Globus pallidus (tissue), 1 donor: ENCODE measurements at regions not wholly inside any gene's neighbourhood (a gene's known extent, or its start where the extent isn't known, plus 50 kb on each side); places are given as distances from the start of the nearest gene placed in this dataset.
"Not testable (repeated sequence)": the region's sequence is repeated elsewhere in the genome, so short reads cannot be mapped to it uniquely, and the experiment has no call there.

ENCODE experiments used
- DNase-seq: peaks from one replicate; pipeline ENCODE4 v3.0.0-alpha.2; 2015; ENCODE audit warnings: low spot score

DNA sequence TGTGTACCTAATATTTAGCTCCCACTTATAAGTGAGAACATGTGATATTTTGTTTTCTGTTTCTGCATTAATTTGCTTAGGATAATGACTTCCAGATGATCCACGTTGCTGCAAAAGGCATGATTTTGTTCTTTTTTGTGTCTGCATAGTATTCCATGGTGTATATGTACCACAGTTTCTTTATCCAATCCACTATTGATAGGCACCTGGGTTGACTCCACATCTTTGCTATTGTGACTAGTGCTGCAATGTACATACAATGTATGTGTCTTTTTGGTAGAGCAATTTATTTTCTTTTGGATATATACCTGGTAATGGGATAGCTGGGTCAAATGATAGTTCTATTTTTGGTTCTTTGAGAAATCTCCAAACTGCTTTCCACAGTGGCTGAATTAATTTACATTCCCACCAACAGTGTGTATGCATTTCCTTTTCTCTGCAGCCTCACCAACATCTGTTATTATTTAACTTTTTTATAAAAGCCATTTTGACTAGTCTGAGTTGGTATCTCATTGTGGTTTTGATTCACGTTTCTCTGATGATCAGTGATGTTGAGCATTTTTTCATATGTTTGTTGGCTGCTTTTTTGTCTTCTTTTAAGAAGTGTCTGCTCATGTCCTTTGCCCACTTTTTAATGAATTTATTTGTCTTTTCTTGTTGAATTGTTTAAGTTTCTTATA lies 102.8 kb upstream of the GAS1 start:
- DNase-seq, result not testable (repeated sequence)

- DNase-seq, result no peak
These were observed 107.8 kb upstream of the GAS1 start for GRCh38 chr9:87054999-87055686.

DNA sequence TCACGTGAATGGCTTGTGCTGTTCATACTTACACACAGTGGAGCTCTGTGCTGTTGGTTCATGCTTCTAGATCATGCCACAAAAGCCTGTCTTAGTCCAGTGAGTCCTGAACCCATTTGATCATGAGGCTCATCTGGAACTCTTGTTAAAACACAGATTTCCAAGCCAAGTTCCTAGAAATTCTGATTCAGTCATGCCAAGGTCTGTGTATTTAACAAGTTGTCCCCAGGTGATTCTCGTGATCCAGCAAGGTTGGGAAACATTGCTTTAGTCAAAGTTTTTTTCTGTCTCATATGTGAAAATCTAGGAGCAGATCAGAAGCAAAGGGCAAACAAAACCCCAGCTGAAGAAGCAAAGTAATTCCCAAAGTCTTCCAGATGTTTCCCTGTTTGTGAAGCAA lies 112.5 kb upstream of the GAS1 start:
- no peak for DNase-seq

DNA sequence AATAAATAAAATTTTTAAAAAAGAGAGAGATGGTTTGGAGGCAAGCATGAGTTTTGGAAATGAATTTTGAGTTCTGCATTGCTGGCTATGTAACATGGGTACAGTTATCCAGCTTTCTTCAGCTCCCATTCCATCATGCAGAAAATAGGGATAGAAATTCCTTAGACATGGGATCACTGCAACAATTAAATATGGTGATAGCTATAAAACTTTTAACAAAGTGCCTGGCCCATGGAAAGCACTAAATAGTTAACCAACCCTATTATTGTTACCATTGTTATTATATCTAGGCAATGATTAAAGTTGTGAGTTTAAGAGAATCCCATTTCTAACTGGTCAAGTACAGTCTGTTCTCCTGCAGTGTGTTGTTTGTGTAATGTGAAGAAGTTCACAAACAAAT lies 115.4 kb upstream of the GAS1 start:
- DNase-seq, result no peak

GRCh38 chr9:87063246-87063645 lies 115.9 kb upstream of the GAS1 start:
- no peak for DNase-seq

GRCh38 chr9:87063871-87064270 lies 116.6 kb upstream of the GAS1 start:
- DNase-seq, result no peak

GRCh38 chr9:87064311-87064710 lies 117.0 kb upstream of the GAS1 start:
- DNase-seq, result no peak

- no peak for DNase-seq
These were observed 118.7 kb upstream of the GAS1 start for GRCh38 chr9:87065981-87066380.

- no peak for DNase-seq
These were observed 120.1 kb upstream of the GAS1 start for GRCh38 chr9:87067426-87067825.

GRCh38 chr9:87068177-87068840 lies 121.0 kb upstream of the GAS1 start:
- DNase-seq, result no peak

DNA sequence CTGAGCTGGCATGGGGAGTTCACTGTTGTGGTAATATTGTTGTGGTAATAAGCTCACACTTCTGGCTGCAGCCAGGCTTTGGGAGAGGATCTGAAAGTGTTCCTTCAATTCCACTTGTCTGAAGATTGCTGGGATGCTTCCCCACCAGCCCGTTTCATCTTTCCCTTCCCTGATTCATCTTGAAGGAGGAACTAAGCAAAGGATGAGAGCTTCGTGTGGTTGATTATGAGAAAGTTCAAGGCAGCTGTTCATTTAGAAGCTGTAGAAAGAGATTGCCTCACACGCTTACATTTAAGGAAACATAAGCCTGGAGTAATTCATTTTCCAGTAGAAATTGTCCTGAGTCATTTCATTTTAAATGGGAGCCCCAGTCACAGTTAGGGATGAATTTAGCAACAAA lies 122.4 kb upstream of the GAS1 start:
- DNase-seq, result no peak

- DNase-seq, result no peak
These were observed 123.0 kb upstream of the GAS1 start for GRCh38 chr9:87070336-87070735.

DNA sequence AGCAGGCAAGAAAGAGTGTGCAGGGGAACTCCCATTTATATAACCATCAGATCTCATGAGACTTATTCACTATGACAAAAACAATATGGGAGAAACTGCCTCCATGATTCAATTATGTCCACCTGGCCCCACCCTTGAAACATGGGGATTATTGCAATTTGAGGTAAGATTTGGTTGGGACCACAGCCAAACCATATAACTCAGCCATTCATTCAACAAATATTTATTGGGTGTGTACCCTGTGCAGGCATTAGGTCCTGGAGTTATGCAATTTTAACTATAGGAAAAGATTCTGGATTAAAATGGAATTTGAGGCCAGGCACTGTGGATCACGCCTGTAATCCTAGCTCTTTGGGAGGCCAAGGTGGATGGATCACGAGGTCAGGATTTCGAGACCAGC lies 124.2 kb upstream of the GAS1 start:
- DNase-seq, result no peak

DNA sequence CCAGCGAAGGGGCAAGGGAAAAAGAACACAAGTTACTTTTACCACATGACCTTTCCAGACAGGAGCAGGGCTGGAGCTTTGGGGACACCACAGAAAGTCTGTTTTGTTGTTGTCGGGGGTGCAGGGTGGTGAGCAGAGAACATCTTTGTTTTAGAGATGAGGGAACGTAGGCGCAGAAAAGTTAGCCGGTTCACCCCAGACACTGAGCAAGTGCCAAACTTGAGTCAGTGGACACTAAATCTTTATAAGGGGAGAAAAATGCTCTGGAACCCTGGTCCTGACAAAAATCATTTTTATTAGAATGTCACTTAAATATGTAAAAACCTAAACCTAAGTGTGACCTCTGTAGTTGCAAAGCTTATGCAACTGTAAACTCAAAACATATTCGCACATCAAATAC lies 126.4 kb upstream of the GAS1 start:
- no peak for DNase-seq

GRCh38 chr9:87075537-87075936 lies 128.2 kb upstream of the GAS1 start:
- DNase-seq, result no peak

DNA sequence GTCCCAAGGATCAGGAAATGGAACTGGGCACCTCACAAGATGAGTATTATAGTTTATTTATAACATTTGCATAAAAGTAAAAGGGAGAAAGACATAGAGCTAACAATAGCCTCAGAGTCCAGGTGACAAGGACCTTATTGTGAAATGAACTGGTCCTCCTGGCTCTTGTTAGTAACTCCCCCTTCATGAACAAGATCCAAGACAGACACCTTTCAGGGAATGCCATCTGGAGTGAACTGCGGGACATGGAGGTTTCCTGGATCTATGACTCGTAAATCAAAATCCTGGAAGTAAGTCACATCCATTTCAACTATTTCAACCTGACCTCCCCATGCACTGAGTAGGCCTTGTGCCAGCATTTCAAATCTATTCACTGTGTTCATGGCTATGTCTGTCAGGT lies 129.5 kb upstream of the GAS1 start:
- no peak for DNase-seq

DNA sequence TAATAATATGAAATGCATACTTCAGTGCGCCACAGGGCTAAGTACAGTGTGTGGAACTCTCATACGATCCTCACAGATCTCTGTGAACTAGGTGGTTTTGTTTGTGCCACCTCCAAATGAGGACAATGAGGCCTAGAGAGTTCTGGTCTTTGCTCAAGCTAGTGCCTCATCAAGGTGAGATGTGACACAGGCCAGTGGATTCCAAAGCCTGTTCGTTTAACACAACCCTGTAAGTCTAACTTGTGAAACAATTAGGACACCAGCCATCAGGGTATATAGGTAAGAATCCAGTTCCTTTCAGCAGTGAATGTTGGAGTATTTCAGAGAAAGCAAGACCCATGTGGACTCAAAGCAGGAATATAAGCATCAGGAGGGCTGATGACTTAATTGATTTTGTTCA lies 130.7 kb upstream of the GAS1 start:
- DNase-seq, result no peak

- no peak for DNase-seq
These were observed 133.4 kb upstream of the GAS1 start for GRCh38 chr9:87080512-87081264.

DNA sequence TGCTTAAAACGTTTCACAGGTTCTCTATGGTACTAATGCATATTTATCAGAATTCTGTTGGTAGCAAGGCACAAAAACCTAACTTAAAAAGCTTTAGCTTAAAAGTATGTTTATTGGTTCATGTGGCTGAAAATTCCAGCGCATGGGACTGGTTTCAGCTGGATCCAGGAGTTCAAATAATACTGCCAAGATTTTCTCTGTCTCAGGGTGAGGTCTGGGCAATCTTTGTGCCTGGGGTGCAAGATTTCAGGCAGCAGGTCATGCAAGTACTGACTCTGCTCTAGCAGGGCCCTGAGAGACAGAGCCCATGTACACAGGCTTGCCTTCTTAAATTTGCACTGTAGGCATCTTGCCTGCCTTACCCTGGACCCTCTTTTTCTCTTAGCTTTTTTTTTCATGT lies 134.2 kb upstream of the GAS1 start:
- DNase-seq, result no peak

- DNase-seq, result no peak
These were observed 136.7 kb upstream of the GAS1 start for GRCh38 chr9:87083986-87084385.

DNA sequence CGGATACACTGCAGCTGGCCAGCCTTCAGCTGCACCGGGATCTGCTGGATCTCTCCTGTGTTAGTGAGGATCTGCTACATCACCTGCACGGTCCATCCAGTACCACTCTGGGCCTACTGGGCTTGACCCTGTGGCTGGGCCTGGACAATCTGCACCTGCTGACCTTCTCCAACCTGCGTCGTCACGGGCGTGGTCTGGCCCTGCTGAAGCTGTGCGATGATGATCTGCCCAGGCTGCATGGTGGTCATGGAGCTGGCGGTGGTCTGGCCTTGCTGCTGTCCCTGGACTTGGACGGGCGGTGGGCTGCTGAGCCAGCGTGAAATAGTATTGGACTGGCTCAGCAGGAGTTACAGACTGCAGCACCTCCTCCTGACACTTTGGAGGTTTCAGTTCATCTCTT lies 137.1 kb upstream of the GAS1 start:
- no peak for DNase-seq

GRCh38 chr9:87085073-87085472 lies 137.8 kb upstream of the GAS1 start:
- no peak for DNase-seq

DNA sequence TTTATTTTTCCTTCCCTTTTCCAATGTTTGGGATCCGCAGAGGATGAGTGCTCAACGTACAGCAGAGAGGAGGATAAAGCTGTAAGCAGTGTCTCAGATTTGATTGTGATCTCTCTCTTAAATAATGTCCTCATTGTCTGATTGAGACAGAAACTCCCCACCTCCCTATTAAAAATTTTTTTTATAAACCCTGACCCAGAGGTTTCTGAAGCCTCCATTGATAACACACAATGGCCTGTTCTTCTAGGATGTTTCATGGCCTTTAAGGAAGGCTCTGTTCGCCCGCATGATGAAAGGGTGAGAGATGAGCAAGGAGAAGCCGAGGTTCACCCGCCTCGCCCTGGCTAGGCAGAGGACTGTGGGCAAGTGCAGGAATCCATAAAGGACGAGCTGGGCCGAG lies 138.2 kb upstream of the GAS1 start:
- no peak for DNase-seq
